Fibroblast of the aortic adventitia (primary cell): ENCODE measurements at regions not wholly inside any gene's neighbourhood (a gene's known extent, or its start where the extent isn't known, plus 50 kb on each side); places are given as distances from the start of the nearest gene placed in this dataset.

Experiments used
- DNase-seq: peaks from one replicate; pipeline ENCODE4 v3.0.0-alpha.2; 2010; ENCODE audit warnings: low read depth
- H3K4me3 ChIP-seq: 2 replicates; pipeline ENCODE4 v1.5.1; 2011; ENCODE audit warnings: low read depth, mild to moderate bottlenecking, control low read depth, low read length, moderate library complexity
- CTCF ChIP-seq: IDR thresholded peaks from 2 replicates; pipeline ENCODE4 v1.5.1; 2011; ENCODE audit warnings: mild to moderate bottlenecking, low read length, control low read depth, inconsistent platforms; ENCODE audit not compliant: insufficient read depth

DNA sequence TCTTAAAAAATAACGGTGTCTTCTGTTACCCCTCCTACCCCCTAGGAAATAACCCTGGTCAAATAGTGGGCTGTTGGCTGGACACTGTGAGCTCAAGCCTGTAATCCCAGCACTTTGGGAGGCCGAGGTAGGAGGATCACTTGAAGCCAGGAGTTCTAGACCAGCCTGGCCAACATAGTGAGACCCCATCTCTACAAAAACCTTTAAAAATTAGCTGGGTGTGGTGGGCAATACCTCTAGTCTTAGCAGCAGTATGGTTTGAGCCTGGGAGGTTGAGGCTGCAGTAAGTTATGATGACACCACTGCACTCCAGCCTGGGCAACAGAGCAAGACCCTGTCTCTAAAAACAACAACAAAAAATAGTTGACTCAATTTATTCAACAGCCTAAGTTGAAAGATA lies 453.7 kb downstream of the SIPA1L2 start:
- no peak for DNase-seq
- TF ChIP-seq CTCF: no peak
- no peak overlapping the region for H3K4me3 ChIP-seq

GRCh38 chr1:232174306-232174705 lies 455.6 kb downstream of the SIPA1L2 start:
- TF ChIP-seq CTCF: no peak
- no peak overlapping the region for H3K4me3 ChIP-seq
- no peak for DNase-seq

DNA sequence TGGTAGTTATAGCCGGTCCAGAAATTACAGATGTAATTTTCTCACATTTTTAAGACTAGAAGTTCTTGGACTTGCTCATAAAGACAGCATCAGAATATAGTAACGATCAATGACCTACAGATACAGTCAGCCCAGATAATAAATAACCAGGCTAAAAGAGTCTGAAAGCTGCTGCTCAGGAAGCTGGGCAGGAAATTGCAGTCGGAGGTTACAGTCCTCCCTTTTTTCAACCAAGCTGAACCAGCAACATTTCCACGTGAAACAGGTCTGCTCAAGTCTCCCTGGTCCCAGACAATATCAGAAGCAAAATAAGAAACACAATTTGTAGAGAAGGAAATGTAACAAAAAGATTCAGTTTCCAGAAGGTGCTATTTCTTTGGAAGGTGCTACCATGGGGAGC lies 457.4 kb downstream of the SIPA1L2 start:
- no peak for TF ChIP-seq CTCF
- no peak for DNase-seq
- no peak overlapping the region for H3K4me3 ChIP-seq

DNA sequence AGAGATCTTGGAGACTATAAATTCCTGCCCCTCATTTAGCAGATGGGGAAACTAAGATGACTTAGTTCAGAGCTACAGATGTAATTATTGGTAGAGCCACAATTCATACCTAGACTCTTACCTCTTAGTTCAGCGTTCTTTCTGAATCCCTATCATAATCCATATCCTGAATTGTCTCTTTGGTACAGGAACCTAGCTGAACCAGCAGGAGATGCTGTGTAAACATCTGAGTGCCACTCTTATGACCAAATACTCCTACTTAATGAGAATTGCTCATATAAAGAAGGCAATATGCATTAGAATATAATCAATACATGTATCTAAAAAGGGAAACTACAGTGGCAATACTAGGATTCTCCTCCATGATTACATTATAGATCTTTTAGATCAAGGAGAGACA lies 459.0 kb downstream of the SIPA1L2 start:
- TF ChIP-seq CTCF: no peak
- DNase-seq: no peak

DNA sequence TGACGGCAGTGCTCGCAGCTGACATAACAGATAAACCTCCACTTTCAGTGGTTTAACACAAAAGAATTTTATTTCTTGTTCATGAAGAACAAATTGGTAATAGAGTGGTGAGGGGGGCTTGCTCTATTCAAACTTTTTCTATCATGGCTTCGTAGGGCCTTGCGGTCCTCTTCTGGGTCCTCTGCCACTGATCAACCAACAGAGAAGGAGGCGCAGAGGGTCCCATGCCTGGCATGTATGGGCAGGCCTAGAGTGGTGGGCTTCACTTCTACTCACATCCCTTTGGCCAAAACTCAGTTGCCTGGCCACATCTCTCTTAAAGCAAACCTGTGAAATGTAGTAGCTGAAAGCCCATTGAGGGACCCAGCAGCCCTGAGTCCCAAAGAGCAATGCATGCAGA lies 460.5 kb downstream of the SIPA1L2 start:
- no peak for DNase-seq
- TF ChIP-seq CTCF: no peak
- H3K4me3 ChIP-seq: no peak overlapping the region

More for the DNA sequence above, 459.0 kb downstream of the SIPA1L2 start:
- no peak overlapping the region for H3K4me3 ChIP-seq

GRCh38 chr1:232168508-232168907 lies 461.4 kb downstream of the SIPA1L2 start:
- no peak for DNase-seq
- TF ChIP-seq CTCF: no peak
- no peak overlapping the region for H3K4me3 ChIP-seq

DNA sequence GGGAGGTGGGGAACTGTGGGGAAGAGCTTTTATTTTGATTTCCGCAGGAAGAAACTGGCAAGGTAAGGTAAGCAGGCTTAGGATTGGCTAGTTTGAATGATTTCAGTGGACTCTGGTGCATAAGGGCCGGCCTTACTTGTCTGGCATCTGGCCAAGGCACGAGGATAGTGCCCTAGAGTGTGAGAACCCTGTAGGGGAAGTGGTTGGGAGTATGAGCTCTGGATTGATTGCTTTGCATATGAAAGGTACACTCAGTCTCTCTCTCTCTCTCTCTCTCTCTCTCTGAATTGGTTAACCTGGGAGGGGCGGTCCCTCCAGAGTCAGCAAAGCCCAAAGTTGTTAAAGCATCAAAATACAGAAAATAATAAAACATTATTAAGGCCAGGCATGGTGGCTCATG lies 463.0 kb downstream of the SIPA1L2 start:
- no peak overlapping the region for H3K4me3 ChIP-seq
- TF ChIP-seq CTCF: no peak
- DNase-seq: no peak
